ENCODE measurements at regions not wholly inside any gene's neighbourhood (a gene's known extent, or its start where the extent isn't known, plus 50 kb on each side); places are given as distances from the start of the nearest gene placed in this dataset.
"Not testable (repeated sequence)": the region's sequence is repeated elsewhere in the genome, so short reads cannot be mapped to it uniquely, and the experiment has no call there.

- TF ChIP-seq CTCF (IDR thresholded peaks at IDR 0.05; ENCODE audit: insufficient read depth, missing control alignments) = no peak
- DNase-seq (ENCODE audit: insufficient read length, low spot score) (no peak), FAIRE-seq (no peak)
Observed at GRCh38 chr5:34552686-34553085, 103.4 kb upstream of the RAI14 start.

- TF ChIP-seq CTCF (IDR thresholded peaks at IDR 0.05; ENCODE audit: insufficient read depth, missing control alignments) = no peak
- FAIRE-seq (no peak), DNase-seq (ENCODE audit: insufficient read length, low spot score) (no peak)
Observed at GRCh38 chr5:34553581-34553980, 102.5 kb upstream of the RAI14 start.

- TF ChIP-seq CTCF (IDR thresholded peaks at IDR 0.05; ENCODE audit: insufficient read depth, missing control alignments) = no peak
- DNase-seq (ENCODE audit: insufficient read length, low spot score) (no peak), FAIRE-seq (no peak)
Observed at GRCh38 chr5:34554641-34555040, 101.5 kb upstream of the RAI14 start.

GRCh38 chr5:34555699-34556508 lies 100.2 kb upstream of the RAI14 start:
- FAIRE-seq = no peak
- TF ChIP-seq CTCF (IDR thresholded peaks at IDR 0.05; ENCODE audit: insufficient read depth, missing control alignments) = no peak
- DNase-seq (ENCODE audit: insufficient read length, low spot score) = no peak

DNA sequence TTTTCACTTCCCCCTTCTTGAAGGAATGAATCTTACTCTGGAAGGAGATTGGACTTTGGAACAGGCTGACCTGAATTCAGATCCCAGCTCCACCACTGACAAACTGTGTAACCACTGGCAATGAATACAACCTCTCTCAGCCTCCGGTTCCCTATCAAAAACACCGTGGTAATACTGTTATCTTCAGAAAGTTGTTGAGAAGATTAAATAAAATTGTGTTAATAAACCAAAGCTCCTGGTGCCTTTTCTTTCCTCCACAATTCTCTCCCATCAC lies 99.7 kb upstream of the RAI14 start:
- no peak for TF ChIP-seq CTCF (IDR thresholded peaks at IDR 0.05; ENCODE audit: insufficient read depth, missing control alignments)
- FAIRE-seq = no peak
- no peak for DNase-seq (ENCODE audit: insufficient read length, low spot score)

- not testable (repeated sequence) for DNase-seq (ENCODE audit: insufficient read length, low spot score); FAIRE-seq
Observed at GRCh38 chr5:34561581-34561980, 94.5 kb upstream of the RAI14 start.

- no peak for DNase-seq (ENCODE audit: insufficient read length, low spot score)
- no peak for FAIRE-seq
- no peak for TF ChIP-seq CTCF (IDR thresholded peaks at IDR 0.05; ENCODE audit: insufficient read depth, missing control alignments)
Observed at GRCh38 chr5:34562791-34563190, 93.3 kb upstream of the RAI14 start.

- no peak for DNase-seq (ENCODE audit: insufficient read length, low spot score)
- TF ChIP-seq CTCF (IDR thresholded peaks at IDR 0.05; ENCODE audit: insufficient read depth, missing control alignments) = no peak
- no peak for FAIRE-seq
Observed at GRCh38 chr5:34563269-34563668, 92.9 kb upstream of the RAI14 start.
